Stimulated activated CD4-positive, alpha-beta T cell treated with anti-CD3 and anti-CD28 coated beads, Interleukin-4, amount 100 ng/mL, for 48 hours (primary cell): ENCODE measurements at regions not wholly inside any gene's neighbourhood (a gene's known extent, or its start where the extent isn't known, plus 50 kb on each side); places are given as distances from the start of the nearest gene placed in this dataset.
"Not testable (repeated sequence)": the region's sequence is repeated elsewhere in the genome, so short reads cannot be mapped to it uniquely, and the experiment has no call there.

Experiments
- DNase-seq, 2 donors: peaks; one replicate each; pipeline ENCODE4 v3.0.0-alpha.2; 2020; ENCODE audit warnings: low read depth in 2 of 2

DNA sequence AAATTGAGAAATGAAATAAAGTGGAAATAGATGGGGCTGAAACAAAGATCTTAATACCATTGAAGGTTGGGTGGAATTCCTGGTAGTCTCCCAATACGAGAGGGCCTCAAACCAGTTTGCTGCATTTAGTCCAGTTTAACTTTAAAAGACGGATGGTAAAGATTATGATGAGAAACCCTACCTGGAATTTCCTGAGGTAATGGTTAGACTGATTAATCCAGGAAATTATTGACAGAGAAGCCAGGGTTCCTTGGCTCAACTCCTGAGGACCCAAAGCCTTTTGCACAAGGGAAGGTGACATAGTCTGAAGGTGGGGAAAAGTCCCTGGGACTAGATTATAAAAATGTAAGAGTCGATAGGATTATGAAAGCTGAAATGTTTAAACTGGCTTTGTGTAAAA, 133.2 kb upstream of the SLITRK5 start:
- no peak for DNase-seq

DNA sequence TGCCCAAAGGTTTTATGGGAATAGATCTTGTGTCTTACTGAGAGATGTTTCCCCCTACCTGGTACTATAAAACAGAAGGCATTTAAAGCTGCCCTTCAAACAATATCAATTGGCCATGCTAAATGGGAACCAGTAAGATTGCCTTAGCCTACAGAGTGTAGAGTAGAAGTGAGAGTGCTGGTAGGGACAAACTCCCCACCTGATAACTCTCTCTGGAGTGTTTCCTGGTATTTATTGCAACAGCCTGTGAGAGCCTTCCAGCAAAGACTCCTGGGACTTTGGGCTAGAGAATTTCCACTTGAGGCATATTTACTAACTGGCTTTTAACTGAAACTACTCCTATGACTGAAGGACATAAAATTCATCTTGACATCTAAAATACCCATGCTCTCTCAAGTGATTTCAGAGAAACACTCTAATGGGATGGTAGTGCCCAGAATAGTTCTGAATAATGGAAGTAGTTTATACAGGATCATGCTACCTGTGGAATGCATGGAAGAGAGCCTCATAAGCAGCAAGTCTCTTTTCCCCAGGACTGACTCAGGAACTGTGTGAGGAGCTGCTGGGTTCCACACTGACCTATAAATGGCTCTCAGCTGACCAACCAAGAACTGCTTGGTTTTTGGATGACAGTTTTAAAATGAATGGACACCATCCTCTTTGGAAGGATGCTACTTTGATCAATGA, 132.7 kb upstream of the SLITRK5 start:
- no peak for DNase-seq

DNA sequence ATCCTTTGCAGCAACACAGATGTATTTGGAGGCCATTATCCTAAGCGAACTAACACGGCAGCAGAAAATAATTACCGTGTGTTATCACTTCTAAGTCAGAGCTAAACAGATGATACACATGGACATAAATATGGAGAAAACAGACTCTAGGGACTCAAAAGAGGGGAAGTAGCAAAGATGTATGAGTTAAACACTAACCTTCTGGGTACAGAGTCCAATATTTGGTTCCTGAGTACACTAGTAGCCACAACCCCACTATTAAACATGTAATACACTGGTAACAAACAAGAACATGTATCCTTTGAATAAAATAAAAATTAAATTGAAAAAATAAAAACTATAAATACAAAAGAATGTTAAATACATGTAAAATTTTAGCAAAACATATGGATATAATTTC, 118.0 kb upstream of the SLITRK5 start:
- DNase-seq, result no peak

DNA sequence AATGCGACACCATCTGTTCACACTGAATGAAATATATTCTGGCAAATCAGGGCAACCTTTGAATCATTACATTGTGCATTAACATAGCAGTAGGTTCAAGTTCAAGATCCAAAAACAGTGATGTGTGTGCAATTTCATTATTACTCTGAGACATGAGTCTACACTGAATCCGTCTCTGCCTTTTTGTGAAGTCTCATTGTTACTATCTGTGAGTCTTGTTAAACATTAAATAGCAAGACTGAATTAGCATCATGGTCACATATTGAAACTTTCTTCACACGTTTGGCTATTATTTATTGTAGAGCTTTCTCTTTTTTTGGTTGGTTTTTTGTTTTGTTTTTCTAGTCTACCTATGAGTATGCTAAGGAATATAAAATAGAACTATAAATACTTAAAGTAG, 117.1 kb upstream of the SLITRK5 start:
- DNase-seq, result no peak

DNA sequence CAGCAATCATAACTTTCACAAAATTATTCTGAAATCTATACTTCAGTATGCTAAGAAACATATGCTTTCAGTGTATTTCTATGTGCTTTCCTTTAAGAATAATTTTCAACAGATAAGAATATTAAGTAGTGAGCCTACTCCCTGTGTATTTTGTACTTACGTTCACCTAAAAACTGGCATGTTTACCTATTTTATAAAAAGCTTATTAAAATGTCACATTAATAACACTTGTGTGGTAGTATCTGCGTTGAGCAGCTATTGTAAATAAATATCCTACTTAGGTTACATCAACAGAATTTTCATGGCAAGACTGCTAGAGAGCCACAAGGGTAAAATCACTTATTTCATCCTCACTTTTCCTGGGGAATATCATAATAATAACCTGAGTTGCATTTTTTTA, 113.4 kb upstream of the SLITRK5 start:
- DNase-seq, result no peak

DNA sequence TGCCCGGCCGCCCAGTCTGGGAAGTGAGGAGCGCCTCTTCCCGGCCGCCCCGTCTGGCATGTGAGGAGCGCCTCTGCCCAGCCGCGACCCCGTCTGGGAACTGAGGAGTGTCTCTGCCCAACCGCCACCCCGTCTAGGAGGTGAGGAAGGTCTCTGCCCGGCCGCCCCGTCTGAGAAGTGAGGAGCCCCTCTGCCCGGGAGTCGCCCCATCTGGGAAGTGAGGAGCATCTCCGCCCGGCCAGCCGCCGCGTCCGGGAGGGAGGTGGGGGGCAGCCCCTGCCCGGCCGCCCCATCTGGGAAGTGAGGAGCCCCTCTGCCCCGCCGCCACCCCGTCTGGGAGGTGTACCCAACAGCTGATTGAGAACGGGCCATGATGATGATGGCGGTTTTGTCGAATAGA, 109.6 kb upstream of the SLITRK5 start:
- DNase-seq, result not testable (repeated sequence)

DNA sequence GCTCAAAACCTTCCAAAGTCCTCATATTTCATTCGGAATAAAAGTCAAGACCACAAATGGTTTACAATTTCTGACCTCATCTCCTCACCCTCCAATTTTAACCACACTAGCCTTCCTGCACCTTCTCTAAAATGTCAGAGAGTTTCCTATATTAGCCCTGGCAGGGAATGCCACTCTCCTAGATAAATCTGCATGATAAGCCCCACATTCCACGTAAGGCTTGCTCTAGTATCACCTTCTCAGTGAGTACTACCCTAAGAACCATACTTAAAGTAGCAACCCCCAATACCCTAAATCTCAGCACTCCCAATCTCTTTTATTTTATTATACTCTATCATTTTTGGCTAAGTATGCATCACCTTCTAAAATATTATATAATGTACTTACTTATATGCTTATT, 100.5 kb upstream of the SLITRK5 start:
- DNase-seq, result no peak

DNA sequence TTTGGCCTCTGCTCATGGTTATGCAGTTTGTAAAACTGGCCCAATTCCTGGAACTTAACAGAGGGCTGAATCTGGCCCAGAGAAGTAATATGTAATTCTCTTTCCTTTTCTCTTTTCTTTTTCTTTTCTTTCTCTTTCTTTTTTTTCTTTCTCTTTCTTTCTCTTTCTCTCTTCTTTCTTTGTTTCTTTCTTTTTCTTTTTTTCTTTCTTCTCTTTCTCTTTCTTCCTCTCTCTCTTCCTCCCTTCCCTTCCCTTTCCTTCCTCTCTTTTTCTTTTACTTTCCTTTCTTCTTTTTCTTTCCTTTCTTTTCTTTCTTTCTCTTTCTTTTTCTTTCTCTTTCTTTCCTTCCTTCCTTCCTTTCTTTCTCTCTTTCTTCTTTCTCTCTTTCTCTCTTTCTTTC, 88.8 kb upstream of the SLITRK5 start:
- no peak for DNase-seq

DNA sequence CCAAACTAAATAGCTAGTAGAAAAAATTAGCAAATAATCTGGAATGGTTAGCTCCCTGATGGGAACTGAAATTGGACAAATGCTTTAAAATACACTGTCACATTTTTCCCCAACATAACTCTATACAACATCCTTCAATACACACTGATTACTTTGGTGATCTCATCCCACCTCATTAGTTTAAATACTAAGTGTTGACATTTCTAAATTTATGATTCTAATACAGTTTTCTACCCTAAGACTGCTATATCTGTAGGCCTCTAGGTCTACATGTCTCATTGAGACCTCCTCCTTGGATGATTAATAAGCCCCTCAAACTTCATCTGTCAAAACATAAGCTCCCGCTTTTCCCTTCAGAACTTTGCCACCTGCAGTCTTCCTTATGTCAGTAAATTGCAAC, 80.7 kb upstream of the SLITRK5 start:
- DNase-seq, result no peak

DNA sequence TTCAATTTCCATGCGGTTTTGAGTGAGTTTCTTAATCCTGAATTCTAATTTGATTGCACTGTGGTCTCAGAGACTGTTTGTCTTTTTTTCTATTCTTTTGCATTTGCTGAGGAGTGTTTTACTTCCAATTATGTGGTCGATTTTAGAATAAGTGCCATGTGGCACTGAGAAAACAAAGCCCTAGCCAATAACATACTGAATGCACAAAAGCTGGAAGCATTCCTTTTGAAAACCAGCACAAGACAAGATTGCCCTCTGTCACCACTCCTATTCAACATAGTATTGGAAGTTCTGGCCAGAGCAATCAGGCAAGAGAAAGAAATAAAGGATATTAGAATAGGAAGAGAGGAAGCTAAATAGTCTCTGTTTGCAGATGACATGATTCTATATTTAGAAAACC, 66.7 kb upstream of the SLITRK5 start:
- DNase-seq, result not testable (repeated sequence)

DNA sequence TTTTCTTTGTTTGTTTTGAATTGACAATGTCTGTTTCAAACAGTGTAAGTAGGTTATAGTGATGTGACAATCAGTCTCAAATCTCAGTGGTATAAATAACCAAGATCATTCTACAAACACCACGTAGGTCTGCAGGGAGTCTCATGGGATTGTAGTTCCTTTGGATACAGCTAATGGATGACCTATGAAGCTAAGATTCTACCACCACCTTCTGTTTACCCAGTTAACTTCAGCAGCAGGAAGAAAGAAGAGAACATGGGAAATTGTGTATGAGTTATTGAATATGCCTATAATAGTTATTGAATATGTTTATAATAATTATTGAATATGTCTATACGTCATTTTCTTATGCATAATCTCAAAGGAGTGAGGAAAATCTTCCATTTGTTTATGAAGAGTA, 63.9 kb upstream of the SLITRK5 start:
- no peak for DNase-seq

DNA sequence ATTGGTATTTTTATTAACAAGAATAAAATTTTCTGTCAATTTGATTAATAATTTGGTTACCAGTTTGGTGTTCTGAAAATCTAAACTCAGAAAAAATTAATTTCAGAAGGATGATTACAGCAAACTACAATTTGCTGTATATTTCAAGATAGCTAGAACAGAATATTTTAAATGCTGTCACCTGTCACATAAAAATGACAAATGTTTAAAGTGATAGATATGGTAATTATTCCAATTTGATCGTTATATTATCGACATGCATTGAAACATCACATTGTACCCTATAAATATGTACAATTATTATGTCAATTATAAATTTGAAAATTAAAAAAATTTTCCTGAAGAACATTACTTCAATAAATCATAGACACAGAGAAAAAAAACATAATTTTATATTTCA, 56.9 kb upstream of the SLITRK5 start:
- no peak for DNase-seq
